Uterus (tissue), 2 donors: ENCODE measurements at regions not wholly inside any gene's neighbourhood (a gene's known extent, or its start where the extent isn't known, plus 50 kb on each side); places are given as distances from the start of the nearest gene placed in this dataset.
"Not testable (repeated sequence)": the region's sequence is repeated elsewhere in the genome, so short reads cannot be mapped to it uniquely, and the experiment has no call there.

ENCODE experiments used
- CTCF ChIP-seq, 4 experiments: fragments of 200-600 bp in 2 of 4; fragments of 450-650 bp in 2 of 4; sonication (generic) in 2 of 4; IDR thresholded peaks; one replicate each; pipeline ENCODE4 v1.5.1; 2016 to 2019; ENCODE audit warnings: antibody characterized with exemption in 4 of 4, mild to moderate bottlenecking in 2 of 4, moderate library complexity in 1 of 4
- POLR2A ChIP-seq, 2 donors: fragments of 450-650 bp; IDR thresholded peaks; one replicate each; pipeline ENCODE4 v1.6.1; 2016; ENCODE audit warnings: antibody characterized with exemption in 2 of 2, mild to moderate bottlenecking in 1 of 2, moderate library complexity in 1 of 2

- not testable (repeated sequence) for TF ChIP-seq POLR2A, CTCF (IDR thresholded peaks at IDR 0.05)
Observed at GRCh38 chr2:16379061-16379460, 286.6 kb downstream of the CYRIA start.
